Peyer's patch (tissue), 4 donors: ENCODE measurements at regions not wholly inside any gene's neighbourhood (a gene's known extent, or its start where the extent isn't known, plus 50 kb on each side); places are given as distances from the start of the nearest gene placed in this dataset.

Experiments used
- DNase-seq, 3 donors: peaks; one replicate each; pipeline ENCODE4 v3.0.0-alpha.2; 2017 to 2019
- H3K27ac ChIP-seq, 4 donors: fragments of 200-600 bp; sonication (generic); one replicate each; pipeline ENCODE4 v1.5.1; 2016 to 2019
- H3K27me3 ChIP-seq, 2 donors: fragments of 200-600 bp; sonication (generic); one replicate each; pipeline ENCODE4 v1.5.1; 2019
- H3K36me3 ChIP-seq, 3 donors: fragments of 200-600 bp; sonication (generic); one replicate each; pipeline ENCODE4 v1.5.1; 2016 to 2019
- H3K4me1 ChIP-seq, 4 donors: fragments of 200-600 bp; sonication (generic); one replicate each; pipeline ENCODE4 v1.5.1; 2016 to 2019
- H3K4me3 ChIP-seq, 4 donors: fragments of 200-600 bp; sonication (generic); 1 replicate in 3 of 4; 2 replicates in 1 of 4; pipeline ENCODE4 v1.5.1; 2016 to 2019; ENCODE audit warnings: mild to moderate bottlenecking in 1 of 4
- H3K9me3 ChIP-seq, 4 donors: fragments of 200-600 bp; sonication (generic); one replicate each; pipeline ENCODE4 v1.5.1; 2016 to 2019; ENCODE audit warnings: mild to moderate bottlenecking in 1 of 4
- POLR2A ChIP-seq, 2 donors: fragments of 450-650 bp; IDR thresholded peaks; one replicate each; pipeline ENCODE4 v1.5.1; 2017; ENCODE audit warnings: antibody characterized with exemption in 2 of 2, mild to moderate bottlenecking in 2 of 2, moderate library complexity in 2 of 2
- TF ChIP-seq, protein P1 (sequence below), 6 experiments: fragments of 450-650 bp in 4 of 6; fragments of 200-600 bp in 2 of 6; sonication (generic) in 1 of 6; IDR thresholded peaks; one replicate each; pipeline ENCODE4 v1.5.1; 2017 to 2019; ENCODE audit warnings: antibody characterized with exemption in 6 of 6, mild to moderate bottlenecking in 3 of 6, moderate library complexity in 1 of 6

DNA sequence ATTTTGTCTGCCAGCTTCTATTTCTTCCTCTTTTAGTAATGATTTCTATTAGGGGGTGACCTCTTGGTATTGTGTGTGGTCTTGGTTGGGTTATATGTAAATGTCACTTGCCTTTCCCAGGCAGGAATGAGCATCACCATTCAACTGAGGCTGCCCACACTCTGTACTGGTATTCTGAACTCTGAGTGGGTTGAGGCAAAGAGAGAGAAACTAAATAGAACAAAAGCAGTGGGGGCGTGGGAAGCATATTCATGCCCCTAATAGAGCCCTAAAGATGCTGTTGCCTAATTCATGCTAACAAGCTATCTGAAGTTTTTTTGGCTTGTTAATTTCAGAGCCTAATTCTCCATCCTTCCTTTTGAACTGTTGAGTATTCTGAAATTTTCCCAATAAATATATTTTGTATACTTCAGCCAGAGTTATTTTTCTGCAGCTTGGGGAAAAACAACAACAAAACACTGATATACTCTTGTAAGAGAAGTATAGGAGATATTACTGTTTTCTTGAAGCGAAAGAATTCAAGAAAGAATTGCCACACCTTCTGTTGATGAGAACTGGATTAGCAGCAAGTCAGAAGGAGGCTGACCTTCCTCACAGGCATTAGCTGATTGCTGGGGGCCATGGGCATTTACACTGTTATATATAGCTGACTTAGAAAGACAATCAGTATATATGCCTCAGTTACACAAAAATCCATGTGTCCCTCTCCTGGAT, 315.8 kb upstream of the KLF12 start:
- H3K4me1 ChIP-seq: no peaks in the 10 kb centered on the region
- DNase-seq: no peak
- H3K36me3 ChIP-seq: no peaks in the 10 kb centered on the region
- H3K27me3 ChIP-seq: no peaks in the 10 kb centered on the region
- no peak for TF ChIP-seq POLR2A (IDR thresholded peaks at IDR 0.05)
- TF ChIP-seq, protein P1, sequence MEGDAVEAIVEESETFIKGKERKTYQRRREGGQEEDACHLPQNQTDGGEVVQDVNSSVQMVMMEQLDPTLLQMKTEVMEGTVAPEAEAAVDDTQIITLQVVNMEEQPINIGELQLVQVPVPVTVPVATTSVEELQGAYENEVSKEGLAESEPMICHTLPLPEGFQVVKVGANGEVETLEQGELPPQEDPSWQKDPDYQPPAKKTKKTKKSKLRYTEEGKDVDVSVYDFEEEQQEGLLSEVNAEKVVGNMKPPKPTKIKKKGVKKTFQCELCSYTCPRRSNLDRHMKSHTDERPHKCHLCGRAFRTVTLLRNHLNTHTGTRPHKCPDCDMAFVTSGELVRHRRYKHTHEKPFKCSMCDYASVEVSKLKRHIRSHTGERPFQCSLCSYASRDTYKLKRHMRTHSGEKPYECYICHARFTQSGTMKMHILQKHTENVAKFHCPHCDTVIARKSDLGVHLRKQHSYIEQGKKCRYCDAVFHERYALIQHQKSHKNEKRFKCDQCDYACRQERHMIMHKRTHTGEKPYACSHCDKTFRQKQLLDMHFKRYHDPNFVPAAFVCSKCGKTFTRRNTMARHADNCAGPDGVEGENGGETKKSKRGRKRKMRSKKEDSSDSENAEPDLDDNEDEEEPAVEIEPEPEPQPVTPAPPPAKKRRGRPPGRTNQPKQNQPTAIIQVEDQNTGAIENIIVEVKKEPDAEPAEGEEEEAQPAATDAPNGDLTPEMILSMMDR (IDR thresholded peaks at IDR 0.05): no peak
- H3K4me3 ChIP-seq: no peak overlapping the region
- no peaks in the 10 kb centered on the region for H3K9me3 ChIP-seq
- H3K27ac ChIP-seq: no peak overlapping the region

DNA sequence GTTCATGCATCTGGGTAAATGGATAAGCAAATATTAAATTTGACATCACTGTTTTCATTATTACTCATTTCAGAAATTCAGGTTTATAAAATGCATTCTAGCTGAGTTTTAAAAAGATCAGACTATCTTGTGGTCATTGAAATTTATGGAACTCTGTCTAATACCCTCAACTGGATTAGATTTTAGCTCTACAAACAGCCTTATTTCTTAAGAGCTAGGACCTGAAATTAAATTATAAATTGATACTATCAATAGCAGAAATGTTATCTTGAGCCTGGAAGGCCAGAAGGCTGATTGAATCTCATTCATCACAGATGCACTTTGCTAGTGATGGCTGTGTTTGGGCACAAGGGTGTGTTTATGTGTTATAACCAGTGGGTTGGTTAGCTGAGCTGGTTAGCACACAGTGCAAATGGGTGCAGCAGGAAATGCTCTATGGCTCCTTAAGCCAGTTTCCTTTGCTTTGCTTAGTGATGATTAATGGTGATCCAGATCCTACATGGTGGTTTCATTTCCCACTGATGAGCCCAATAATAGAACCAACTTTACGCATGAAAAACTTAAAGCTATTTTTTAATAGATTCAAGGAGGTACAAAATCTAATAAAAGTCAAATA, 310.8 kb upstream of the KLF12 start:
- no peak for TF ChIP-seq POLR2A (IDR thresholded peaks at IDR 0.05)
- TF ChIP-seq, protein P1 (IDR thresholded peaks at IDR 0.05): no peak
- DNase-seq: no peak
- Histone ChIP-seq H3K27ac (no peak overlapping the region), H3K4me1 (no peaks in the 10 kb centered on the region), H3K4me3 (no peak overlapping the region), H3K9me3 (no peaks in the 10 kb centered on the region), H3K36me3 (no peaks in the 10 kb centered on the region), H3K27me3 (no peaks in the 10 kb centered on the region)

DNA sequence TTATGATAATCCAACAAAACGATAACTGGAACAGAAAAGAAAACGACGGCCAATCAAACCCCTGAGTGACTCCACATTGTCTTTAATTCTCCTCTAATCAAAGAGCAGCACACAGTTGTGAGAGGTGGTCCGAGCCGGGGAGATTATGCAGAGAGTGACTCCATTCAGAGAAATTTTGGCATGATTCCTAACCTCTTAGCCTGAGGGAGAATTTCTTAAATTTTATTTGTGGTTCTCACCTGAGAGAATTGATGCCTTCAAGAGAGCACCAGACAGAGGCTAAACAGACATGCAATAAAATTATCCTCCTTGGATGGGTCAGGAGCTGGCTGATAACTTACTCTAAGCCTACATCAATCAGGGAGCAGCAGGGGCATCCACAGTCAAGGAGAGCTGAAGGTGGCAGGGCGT, 310.0 kb upstream of the KLF12 start:
- DNase-seq: no peak
- no peak overlapping the region for H3K4me3 ChIP-seq
- no peak overlapping the region for H3K27ac ChIP-seq
- TF ChIP-seq, protein P1 (IDR thresholded peaks at IDR 0.05): no peak
- no peak for TF ChIP-seq POLR2A (IDR thresholded peaks at IDR 0.05)
- H3K36me3 ChIP-seq: no peaks in the 10 kb centered on the region
- H3K9me3 ChIP-seq: no peaks in the 10 kb centered on the region
- H3K27me3 ChIP-seq: no peaks in the 10 kb centered on the region
- no peaks in the 10 kb centered on the region for H3K4me1 ChIP-seq

DNA sequence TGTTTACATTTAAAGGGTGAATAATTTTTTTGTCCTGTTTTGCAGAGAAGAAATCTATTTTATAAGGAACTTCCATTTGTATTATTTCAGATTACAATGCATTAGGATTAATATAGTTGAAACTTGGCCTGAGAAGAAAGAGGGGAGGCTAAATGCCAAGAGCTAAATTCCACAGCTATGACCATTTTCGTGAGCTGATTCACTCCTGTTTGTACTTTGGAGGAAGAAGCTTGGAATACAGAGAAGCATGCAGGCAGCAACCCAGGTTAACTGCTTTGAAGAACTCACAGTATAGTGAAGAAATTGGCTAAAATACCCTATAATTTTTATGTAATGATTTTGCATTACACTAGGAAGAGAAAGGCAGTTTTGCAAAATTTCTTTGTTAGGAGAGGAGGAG, 309.4 kb upstream of the KLF12 start:
- Histone ChIP-seq H3K4me3 (no peak overlapping the region), H3K9me3 (no peaks in the 10 kb centered on the region), H3K36me3 (no peaks in the 10 kb centered on the region), H3K27me3 (no peaks in the 10 kb centered on the region), H3K27ac (no peak overlapping the region), H3K4me1 (no peaks in the 10 kb centered on the region)
- no peak for DNase-seq
- TF ChIP-seq POLR2A (IDR thresholded peaks at IDR 0.05): no peak
- TF ChIP-seq, protein P1 (IDR thresholded peaks at IDR 0.05): no peak

DNA sequence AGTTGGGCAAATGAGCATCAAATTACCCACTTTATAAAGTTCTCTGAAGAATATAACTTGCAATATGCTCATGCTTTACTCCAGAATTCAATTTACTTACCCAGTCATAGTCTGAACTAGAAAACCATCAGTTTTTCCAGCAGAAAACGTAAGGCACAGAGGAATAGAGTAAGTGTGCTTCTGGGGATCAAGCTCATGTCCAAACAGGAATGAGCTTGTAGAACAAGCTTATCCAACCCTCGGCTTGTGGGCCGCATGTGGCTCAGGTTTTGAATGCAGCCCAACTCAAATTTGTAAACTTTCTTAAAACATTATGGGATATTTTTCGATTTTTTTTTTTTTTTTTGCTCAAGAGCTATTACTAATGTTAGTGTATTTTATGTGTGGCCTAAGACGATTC, 308.5 kb upstream of the KLF12 start:
- H3K4me3 ChIP-seq: no peak overlapping the region
- H3K27me3 ChIP-seq: no peaks in the 10 kb centered on the region
- H3K36me3 ChIP-seq: no peaks in the 10 kb centered on the region
- no peak for TF ChIP-seq POLR2A (IDR thresholded peaks at IDR 0.05)
- TF ChIP-seq, protein P1 (IDR thresholded peaks at IDR 0.05): no peak
- H3K4me1 ChIP-seq: no peaks in the 10 kb centered on the region
- no peaks in the 10 kb centered on the region for H3K9me3 ChIP-seq
- no peak overlapping the region for H3K27ac ChIP-seq
- DNase-seq: no peak
